Right renal pelvis (tissue), 4 donors: ENCODE measurements at regions not wholly inside any gene's neighbourhood (a gene's known extent, or its start where the extent isn't known, plus 50 kb on each side); places are given as distances from the start of the nearest gene placed in this dataset.

Experiments
- DNase-seq, 4 donors: peaks; one replicate each; pipeline ENCODE4 v3.0.0-alpha.2; 2013; ENCODE audit warnings: low read depth in 4 of 4, low spot score in 3 of 4, missing footprints in 1 of 4

DNA sequence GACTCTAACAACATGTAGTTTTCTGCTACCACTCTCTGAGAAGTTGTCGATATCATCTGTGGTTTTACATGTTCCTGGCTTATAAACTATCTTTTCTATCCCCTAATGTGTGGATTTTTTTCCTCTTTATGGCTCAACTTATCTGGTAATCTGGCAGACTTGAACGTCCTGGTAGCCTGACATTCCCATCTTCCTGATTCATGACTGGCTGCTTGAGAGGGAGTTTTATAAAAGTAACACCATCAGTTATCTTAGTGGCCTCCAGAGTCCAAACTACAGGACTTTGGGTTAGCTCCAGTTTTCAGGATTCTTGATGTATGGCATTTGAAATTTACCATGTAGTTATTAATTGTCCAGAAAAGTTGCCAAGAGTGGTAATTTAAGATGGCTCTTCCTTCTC, 174.0 kb upstream of the GULP1 start:
- no peak for DNase-seq

DNA sequence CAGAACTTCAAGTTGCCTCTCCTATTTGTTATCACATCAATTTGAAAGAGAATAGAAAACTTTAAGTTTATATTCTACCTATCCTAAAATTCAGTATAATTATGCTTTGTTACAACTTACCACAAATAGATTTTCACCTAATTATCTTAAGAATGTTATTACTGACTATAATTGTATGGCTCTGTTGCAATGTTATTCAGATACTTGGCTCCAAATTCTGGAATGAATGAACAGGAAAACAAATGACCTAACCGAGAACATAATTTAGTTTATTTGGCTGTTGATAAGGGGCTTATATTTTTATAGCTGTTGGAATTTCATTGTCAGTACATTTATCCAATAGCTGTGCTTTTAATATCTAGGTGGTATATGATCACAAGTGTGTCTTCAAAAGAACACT, 173.2 kb upstream of the GULP1 start:
- DNase-seq: no peak

DNA sequence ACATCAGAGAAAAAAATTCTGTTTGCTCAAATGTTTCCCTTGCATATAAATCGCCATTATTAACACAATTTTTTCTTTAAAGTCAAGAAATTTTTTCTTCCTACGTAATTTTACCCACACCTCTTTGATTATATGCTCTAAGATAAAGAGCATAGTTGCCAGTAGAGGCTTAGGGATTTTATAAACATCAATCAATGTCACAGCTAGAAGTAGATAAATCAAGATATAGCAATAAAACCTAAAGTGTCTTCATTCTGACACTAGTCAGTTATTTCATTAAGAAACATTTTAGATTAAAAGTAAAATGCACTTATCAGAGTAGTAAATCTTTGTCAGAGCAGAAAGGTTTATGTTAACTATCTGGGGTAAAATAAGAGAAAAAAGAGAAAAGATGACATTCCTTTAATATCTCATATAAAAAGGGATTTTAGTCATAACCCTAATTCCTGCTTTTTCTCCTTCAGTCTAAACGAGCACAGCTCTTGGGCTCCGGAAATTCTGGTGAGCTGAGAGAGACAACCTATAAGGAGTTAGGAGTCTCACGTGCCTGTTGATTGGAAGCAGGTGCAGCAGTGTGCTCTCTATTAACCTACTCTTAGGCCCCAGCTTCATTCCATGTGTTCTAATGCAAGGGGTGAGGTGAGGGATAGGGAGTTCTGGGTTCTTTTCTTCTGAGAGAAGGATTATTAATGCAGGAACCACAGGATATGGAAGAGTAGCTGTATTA, 172.4 kb upstream of the GULP1 start:
- DNase-seq: no peak

DNA sequence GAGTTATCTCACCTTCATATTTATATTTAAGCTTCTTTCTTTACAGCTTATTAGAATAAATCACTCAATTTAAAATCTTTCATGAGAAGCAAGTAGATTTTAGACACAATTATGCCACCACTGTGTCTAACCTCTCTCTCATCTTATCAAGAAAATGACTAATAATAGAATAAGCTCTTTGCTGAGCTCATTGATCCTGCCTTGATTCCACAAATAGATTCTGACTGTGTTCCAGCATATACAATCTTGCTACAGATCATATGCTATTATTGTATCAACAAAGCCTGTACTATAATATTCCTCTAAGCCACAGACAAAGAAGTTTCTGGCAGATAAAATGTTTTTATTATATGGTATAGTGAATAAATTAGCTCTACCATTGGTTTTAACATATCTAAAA, 168.7 kb upstream of the GULP1 start:
- DNase-seq: no peak

DNA sequence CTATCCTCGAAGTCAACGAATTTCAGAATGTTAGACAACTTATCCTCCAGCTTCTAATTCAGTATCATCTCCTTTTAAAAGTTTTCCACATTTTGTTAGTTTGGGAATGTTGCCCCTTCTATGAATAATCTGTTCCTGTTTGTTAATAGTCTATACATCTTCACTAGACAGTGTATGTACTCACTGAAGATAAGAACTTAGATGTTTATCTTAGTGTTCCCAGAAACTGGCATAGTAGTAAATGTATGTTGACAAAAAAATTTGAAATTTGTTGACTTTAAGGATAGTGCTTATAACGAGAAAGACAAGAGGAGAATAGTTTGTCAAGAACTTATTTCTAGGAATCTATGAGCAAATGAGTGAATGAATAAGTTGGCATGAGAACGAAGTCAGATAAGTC, 162.0 kb upstream of the GULP1 start:
- no peak for DNase-seq

DNA sequence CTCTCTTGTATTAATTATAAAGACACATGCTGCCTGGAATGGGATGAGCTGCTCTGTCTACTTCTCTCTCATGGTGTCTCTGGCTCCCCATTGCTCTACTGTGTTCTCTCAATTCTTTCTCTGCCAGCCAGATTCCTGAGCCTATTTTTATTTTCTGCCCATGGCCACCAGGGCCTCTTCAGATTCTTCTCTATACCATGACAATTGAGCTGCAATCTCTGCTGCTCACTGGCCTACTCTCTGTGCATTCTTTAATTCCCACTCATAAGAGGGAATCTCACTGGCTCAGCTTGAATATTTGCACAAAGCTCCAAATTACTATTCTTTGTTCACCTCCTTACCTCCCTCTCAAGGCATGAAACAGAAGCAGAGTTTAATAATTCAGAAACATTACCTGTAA, 161.4 kb upstream of the GULP1 start:
- DNase-seq: no peak

DNA sequence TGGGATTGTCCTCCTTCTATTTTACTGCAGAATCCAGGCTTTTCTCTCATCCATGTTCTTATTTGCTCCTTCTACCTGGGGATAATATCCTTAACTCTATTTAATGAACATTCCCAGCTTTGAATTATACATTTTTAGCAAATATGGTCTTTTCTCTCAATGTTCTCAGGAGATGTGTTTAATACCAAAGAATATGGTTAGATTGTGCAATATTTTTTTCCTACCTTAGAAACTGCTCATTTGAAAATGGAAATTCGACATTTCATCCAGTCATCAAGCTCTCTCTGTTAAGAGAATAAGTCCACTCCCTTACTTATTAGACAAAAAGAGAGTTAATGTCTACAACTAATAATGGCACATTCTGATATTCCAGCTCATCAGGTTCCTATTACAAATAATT, 160.4 kb upstream of the GULP1 start:
- no peak for DNase-seq

DNA sequence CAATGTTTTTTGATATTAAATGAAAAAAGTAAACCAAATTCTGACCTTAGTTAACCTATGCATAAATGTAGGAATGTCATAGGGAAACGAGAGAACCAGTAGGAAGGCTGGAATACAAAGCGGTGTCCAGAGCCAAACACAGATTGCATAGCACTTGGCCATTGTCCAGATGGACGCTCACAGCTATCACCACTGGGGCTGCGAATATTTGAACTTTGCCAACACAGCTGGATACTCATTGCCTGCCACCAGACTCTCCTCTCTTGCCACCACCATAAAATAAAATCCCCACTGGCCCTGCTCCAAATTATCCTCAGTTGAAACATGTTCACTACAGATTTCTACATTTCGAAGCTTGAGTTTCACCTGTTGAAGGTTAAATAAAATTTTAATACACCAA, 159.3 kb upstream of the GULP1 start:
- DNase-seq: no peak

DNA sequence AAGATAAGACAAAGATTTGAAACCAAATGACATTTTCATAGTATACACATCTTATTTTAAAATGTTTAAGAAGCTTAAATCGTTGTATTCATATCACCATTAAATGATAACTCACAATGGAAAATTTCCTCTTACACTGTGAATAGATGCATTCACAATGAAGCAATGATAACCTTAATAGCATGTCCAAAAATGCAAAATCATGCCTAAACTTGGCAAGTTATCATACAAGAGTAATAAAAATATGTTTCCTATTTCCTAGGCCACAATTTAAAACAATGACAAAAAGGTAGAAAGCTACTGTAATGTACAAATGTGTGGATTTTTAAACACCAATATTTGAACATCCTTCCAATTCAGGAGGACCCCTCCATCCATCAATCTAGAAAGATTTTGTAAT, 157.4 kb upstream of the GULP1 start:
- no peak for DNase-seq

DNA sequence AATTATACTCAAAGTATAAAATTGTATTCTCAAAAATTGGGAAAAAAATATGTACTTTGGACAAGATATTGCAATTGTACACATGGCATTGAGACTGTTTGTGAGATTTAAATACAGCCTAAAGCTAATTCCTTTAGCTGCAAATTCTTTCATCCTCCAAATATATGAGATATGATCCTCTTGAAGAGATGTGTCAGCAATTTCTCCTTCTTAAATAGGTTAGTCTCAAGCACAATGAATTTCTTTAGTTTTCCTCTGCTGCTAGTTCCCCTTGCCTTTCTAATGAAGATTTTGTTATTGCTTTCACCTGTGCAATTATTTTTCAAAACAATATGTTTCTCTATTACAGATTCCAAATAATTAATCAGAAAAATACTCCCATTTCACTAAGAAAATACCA, 153.4 kb upstream of the GULP1 start:
- DNase-seq: no peak

DNA sequence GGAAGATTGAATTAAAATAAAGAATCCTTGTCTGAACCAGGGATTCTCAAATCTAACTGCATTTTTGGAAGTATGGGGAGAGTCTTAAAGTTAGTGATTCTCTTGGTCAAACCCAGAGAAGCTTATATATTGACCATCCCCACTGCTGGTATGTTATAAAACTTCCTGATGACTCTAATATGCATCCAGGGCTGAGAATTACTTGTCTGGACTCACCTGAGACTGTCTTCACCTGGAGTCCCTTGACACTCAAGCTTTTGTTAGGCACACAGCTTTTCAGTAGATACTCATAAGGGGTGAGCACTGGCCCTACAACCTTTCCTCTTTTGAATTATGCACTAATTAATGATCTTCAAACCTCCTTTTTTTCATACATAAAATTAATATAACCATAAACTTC, 149.6 kb upstream of the GULP1 start:
- DNase-seq: no peak

DNA sequence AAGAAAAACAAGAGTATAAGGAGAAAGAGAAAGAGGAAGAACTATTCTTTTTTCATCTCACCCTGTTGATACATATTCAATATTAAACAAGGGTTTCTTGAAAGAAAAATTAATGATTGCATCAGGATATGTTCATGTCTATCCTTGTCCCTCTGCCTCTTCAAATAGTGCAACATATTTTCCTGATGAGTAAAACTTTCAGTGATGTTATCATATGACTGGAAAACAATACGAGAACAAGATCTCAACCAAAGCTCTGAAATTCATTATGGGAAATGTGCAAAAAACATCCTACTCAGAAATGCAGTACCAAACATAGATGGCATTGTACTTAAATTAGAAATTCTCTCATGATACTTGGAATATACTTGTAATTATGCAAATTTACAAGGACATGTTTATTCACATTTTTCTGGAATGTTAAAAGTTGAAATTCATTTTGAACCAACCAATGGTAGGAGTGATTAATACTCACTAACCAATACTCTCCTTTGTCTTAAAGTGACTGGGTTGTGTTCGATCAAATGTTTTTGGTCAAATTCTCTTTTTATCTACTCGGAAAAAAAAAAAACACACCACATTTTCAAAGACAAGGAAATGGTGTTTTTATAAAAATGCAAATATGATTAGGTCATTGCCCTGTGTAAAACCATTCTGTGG, 148.9 kb upstream of the GULP1 start:
- DNase-seq: no peak

DNA sequence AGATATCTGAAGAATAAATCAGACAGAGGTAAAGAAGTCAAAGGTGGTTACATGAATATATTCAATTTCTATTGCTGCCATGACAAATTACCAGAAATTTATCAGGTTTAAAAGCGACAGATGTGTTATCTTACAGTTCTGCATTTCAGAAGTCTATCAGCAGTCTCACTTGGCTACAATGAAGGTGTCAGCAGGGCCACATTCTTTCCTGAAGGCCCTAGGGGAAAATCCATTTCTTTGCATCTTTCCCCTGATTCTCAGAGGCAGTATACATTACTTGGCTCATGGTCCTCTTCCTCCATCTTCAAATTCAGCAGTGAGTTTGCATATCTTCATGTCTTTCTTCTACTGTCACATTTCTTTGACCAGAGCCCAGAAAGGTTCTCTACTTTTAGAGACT, 145.8 kb upstream of the GULP1 start:
- no peak for DNase-seq

DNA sequence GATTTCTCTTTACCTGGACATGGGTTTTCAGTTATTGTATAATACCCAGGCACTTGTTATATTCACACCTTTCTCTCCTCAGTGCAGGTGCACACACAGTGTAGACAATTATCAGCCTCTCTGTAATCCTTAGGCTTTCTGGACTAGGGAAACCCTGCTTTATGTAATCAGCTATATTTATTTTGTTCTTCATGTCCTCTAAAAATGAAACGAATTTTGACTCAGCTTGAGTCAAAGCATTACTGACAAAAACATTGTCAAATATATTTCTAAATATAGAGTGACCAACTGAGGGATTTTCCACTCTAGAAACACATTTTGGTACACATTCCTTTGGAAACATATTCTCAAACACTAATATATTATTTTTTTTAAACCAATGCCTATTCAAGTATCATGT, 144.8 kb upstream of the GULP1 start:
- DNase-seq: no peak

DNA sequence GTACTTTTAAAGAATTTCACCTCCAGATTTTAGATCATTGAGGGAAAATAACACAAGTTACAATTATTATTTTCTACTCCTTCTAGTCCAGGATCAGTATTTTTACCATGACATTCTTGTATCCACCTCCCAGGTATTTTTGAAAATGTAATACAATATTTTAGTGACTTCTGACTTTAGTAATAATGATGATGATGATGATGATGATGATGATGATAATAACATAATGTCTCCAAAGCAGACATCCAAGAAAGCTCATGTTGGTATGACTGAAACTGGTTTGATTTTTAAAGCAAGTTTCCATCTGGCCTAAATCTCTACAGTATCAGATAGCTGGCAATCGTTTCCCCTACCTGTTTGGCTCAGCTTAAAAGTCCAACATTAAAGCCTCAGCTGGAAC, 140.0 kb upstream of the GULP1 start:
- no peak for DNase-seq

DNA sequence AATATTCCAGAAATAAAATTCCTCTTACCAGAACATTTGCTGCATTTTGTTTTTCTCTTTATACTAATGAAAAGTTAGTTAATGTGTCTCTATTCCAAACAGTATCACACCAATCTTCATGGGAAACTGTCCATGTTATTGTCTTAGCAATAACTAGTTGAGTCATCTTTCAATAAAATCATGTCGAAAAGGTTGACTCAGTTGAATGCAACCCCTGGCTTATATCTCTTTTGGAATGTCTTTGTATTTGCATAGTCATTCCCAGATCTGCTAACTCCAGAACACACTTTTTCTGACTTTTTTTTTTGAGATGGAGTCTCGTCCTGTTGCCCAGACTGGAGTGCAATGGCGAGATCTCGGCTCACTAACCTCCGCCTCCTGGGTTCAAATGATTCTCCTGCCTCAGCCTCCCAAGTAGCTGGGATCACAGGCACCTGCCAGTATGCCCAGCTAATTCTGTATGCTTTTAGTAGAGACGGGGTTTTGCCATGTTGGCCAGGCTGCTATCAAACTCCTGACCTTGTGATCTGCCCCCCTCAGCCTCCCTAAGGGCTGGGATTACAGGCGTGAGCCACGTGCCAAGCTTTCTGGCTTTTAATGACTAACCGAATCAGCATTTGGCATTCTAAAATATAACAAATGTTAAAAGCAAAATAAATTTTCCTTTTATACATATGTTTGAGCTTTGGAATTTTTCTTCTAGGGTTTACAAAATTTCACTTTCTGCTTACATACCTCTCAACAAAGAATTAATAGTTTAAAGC, 133.2 kb upstream of the GULP1 start:
- no peak for DNase-seq

DNA sequence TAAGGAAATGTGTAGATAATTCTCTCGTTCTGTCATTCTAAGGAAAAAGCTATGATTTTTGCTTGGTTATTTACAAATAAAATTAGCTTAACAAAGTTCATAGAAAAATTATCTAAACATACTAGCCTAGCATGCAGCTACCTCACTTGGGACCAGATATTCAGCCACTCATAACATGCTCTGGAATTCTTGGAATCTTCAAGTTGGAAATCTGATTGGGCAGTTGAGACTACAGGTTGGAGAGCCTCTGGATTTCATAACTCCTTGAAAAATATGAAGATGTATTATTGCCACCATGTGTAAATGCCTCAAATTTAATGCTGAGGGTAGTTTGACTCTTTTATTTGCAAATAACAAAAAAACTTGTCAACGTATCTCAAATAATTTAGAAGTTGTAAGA, 132.2 kb upstream of the GULP1 start:
- DNase-seq: no peak

DNA sequence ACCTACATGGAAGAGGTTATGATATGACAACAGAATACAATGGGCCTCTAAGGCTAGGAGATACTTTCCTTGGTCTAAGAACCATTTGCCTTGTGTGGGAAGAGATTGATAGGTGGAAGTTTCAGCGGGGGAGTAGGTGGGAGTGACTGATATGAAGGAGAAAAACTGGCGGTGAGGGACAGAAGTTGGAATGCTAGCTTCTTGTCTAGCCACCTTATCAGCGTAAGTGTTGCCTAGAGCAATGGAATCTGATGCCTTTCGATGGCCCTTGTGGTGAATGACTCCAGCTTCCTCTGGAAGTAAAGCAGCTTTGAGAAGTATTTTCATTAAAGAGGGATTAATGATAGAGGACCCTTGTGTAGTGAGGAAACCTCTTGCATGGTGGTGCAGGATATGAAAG, 121.3 kb upstream of the GULP1 start:
- no peak for DNase-seq

DNA sequence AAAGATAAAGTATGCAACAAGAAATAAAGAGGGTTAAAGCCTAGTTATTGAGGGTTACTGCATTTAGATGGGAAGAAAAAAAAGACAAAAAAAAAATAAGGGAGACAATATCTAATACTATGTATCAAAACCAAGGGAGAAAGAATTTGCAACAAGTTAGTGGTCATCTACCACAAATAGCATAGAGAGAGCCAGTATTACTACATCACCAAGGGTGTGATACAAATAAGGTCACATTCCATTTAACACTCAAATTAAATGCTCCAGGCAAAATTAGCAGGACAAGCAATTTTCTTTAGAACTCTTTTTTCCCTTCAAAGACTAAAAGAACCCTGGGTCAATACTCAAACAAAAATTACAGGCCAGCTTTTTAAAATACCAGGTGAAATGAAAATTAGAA, 115.1 kb upstream of the GULP1 start:
- DNase-seq: no peak

DNA sequence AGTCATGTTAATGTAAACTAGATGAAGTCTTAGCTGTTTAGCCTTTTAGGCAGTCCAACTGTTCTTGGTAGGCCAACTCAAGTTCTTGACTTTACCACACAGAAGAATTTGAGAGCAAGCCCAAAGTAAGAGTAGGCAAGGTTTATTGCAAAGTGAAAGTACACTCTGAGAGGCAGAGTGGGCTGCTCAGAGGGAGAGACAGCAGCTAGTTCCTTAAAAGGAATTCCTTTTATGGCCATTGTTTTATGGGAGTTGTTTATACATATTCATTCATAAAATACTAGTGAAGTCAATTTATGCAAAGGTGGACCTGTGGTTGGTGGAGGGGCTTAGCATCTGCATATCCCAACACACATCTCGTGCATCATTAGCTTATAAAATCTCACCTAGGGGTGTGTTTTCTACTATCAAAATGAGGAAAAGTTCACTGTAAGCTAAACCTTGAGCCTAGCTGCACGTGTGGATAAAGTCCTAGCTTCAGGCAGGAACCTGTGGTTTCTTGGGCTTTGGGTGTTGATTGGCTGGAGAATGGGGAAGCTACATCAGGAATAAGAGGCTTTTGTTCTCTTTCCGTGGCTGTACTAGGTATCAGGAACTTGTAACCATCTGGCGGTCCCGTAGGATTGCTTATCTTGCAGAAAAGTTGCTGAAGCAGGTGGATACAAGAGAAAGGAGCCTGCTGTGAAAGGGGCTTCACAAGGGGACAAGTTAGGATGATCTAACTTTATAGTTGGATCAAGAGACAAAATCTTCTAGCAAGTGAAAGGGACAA, 110.4 kb upstream of the GULP1 start:
- DNase-seq: no peak

DNA sequence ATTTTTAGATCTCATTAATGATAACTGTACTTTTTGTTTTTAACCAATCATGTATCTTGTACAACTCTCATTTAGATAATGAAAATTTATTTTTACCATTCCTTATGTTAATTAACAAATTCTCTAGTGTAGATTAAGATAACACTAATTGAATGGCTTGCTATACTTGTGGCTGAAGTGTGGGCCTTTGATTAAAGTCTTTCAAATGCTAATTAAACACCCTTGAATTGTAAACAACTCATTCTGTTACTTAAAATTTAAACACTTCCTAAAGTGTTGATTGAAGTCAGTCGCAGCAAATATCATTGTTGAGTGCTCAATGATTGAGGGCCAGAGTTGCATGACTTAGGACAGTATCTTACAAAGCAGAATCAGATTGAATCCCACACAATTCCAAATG, 109.8 kb upstream of the GULP1 start:
- no peak for DNase-seq
